Anterior cingulate cortex (tissue), 58 donors: ENCODE measurements at regions not wholly inside any gene's neighbourhood (a gene's known extent, or its start where the extent isn't known, plus 50 kb on each side); places are given as distances from the start of the nearest gene placed in this dataset.
"Not testable (repeated sequence)": the region's sequence is repeated elsewhere in the genome, so short reads cannot be mapped to it uniquely, and the experiment has no call there.

Experiments used
- DNase-seq, 58 donors: peaks; one replicate each; lab custom pipeline; 2025; lab: John Stamatoyannopoulos, UW

GRCh38 chr1:177650947-177651346 is 318.9 kb downstream of the SEC16B start:
- DNase-seq = peak in 1 of 58 donors; percentile 2

- no peak for DNase-seq
Observed at GRCh38 chr1:177648731-177649265, 321.1 kb downstream of the SEC16B start.

- no peak for DNase-seq
Observed at GRCh38 chr1:177648138-177648537, 321.7 kb downstream of the SEC16B start.

GRCh38 chr1:177646757-177647730 is 322.8 kb downstream of the SEC16B start:
- DNase-seq = no peak

- DNase-seq = peak in 12 of 58 donors; percentile 2 to 22 (median 9)
Observed at GRCh38 chr1:177645491-177646190, 324.2 kb downstream of the SEC16B start.

GRCh38 chr1:177640687-177641086 is 329.2 kb downstream of the SEC16B start:
- DNase-seq = no peak

- not testable (repeated sequence) for DNase-seq
Observed at GRCh38 chr1:177634151-177634550, 335.7 kb downstream of the SEC16B start.

- DNase-seq = no peak
Observed at GRCh38 chr1:177632923-177633615, 336.8 kb downstream of the SEC16B start.

GRCh38 chr1:177631770-177632169 is 338.1 kb downstream of the SEC16B start:
- no peak for DNase-seq

GRCh38 chr1:177629526-177629925 is 340.3 kb downstream of the SEC16B start:
- no peak for DNase-seq

- no peak for DNase-seq
Observed at GRCh38 chr1:177627148-177627910, 342.5 kb downstream of the SEC16B start.

GRCh38 chr1:177620636-177621190 is 349.1 kb downstream of the SEC16B start:
- no peak for DNase-seq

GRCh38 chr1:177615251-177615650 is 354.6 kb downstream of the SEC16B start:
- no peak for DNase-seq

GRCh38 chr1:177611402-177611801 is 358.5 kb downstream of the SEC16B start:
- no peak for DNase-seq

GRCh38 chr1:177609953-177610352 is 359.9 kb downstream of the SEC16B start:
- no peak for DNase-seq

- DNase-seq = peak in 8 of 58 donors; percentile 0 to 47 (median 4)
Observed at GRCh38 chr1:177600936-177601335, 368.9 kb downstream of the SEC16B start.

GRCh38 chr1:177600321-177600720 is 369.5 kb downstream of the SEC16B start:
- peak in 2 of 58 donors; percentile 4 to 55 for DNase-seq

- no peak for DNase-seq
Observed at GRCh38 chr1:177597393-177597792, 372.5 kb downstream of the SEC16B start.

GRCh38 chr1:177596485-177596884 is 373.4 kb downstream of the SEC16B start:
- no peak for DNase-seq
